ENCODE measurements at regions not wholly inside any gene's neighbourhood (a gene's known extent, or its start where the extent isn't known, plus 50 kb on each side); places are given as distances from the start of the nearest gene placed in this dataset.

DNA sequence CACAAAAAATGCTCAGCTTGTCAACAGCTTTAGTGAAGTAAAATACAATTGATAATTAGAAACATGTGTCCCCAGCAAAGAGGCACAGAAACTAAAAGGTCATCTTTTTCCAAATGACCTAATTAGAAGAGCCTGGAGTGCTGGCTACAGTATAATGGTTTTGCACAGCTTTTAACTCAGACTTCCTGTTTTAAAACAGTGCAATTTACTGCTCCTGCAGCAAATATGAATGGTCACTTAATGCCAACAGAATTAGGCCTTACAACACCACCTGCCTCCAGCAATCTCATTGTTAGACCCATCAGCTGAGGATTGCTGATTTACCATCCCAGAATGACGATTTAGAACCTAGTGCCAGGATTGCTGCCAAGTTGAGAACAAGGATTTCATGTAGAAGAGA lies 239.3 kb downstream of the CETN3 start:
- Histone ChIP-seq H2BK120ac (ENCODE audit: low read depth, low read length) (no peak overlapping the region), H3K79me1 (ENCODE audit: low read depth, low read length) (no peaks in the 10 kb centered on the region), H3K18ac (ENCODE audit: low read length) (no peak overlapping the region), H3K4me2 (ENCODE audit: insufficient read depth, low read length, poor library complexity, severe bottlenecking) (no peak overlapping the region), H4K8ac (ENCODE audit: low read depth, low read length) (no peak overlapping the region), H3K4me3 (ENCODE audit: low read length in 2 of 2) (no peak overlapping the region), H3K27ac (replicated peaks; ENCODE audit: low read length) (no peak overlapping the region), H3K27me3 (ENCODE audit: control insufficient read depth in 3 of 3, insufficient read depth in 3 of 3, low read depth in 1 of 3, low read length in 3 of 3) (no peaks in the 10 kb centered on the region), H3K36me3 (replicated peaks in 1 of 2; ENCODE audit: control insufficient read depth in 2 of 2, insufficient read depth in 2 of 2, low read length in 2 of 2) (no peaks in the 10 kb centered on the region), H2AK5ac (ENCODE audit: low read depth, low read length) (no peak overlapping the region), H3K9me3 (replicated peaks in 1 of 2; ENCODE audit: control insufficient read depth in 2 of 2, insufficient read depth in 1 of 2, low read depth in 1 of 2, low read length in 2 of 2) (no peaks in the 10 kb centered on the region), H3K4me1 (ENCODE audit: control insufficient read depth in 2 of 2, insufficient read depth in 1 of 2, low read depth in 1 of 2, low read length in 2 of 2) (peaks cover 0 to 2% of the 10 kb centered on the region in 2 donors), H2AFZ (ENCODE audit: low read length) (no peak overlapping the region), H3K4ac (ENCODE audit: low read length) (no peak overlapping the region), H4K91ac (ENCODE audit: low read depth, low read length, poor library complexity) (no peak overlapping the region), H3K23ac (ENCODE audit: low read depth, low read length, poor library complexity) (no peak overlapping the region), H2BK5ac (ENCODE audit: low read length) (no peak overlapping the region), H3K14ac (ENCODE audit: low read length) (no peak overlapping the region), H3K9ac (ENCODE audit: low read depth, low read length, poor library complexity) (no peak overlapping the region), H2BK12ac (ENCODE audit: low read length) (no peak overlapping the region), H2BK15ac (ENCODE audit: low read length) (no peak overlapping the region)
- no CpG with 5 or more reads among the region's 1 CpG for WGBS, 2 donors (ENCODE audit: extremely low coverage in 2 of 2, insufficient read length in 2 of 2, insufficient replicate concordance in 1 of 2)
- DNase-seq (ENCODE audit: low spot score): no peak

DNA sequence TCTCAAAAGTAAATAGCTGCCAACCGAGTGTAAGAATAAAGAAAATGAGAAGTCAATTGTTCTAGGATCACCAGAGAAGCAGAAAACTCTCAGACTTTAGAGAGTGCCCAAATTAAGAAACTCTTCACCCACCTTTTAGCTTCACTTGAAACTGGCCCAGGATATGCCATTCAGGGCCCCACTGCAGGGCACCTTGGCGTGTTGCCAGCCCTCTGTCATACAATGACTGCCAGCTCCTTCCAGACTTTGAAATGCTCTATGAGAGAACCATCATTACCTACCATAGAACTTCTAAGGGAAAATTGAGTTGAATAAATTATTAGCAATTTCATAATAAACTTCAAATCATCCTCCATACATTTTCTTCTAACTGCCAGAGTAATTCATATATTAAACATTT lies 240.5 kb downstream of the CETN3 start:
- Histone ChIP-seq H2BK12ac (ENCODE audit: low read length) (no peak overlapping the region), H2AK5ac (ENCODE audit: low read depth, low read length) (no peak overlapping the region), H3K79me1 (ENCODE audit: low read depth, low read length) (no peaks in the 10 kb centered on the region), H3K4ac (ENCODE audit: low read length) (no peak overlapping the region), H3K9ac (ENCODE audit: low read depth, low read length, poor library complexity) (no peak overlapping the region), H3K4me3 (ENCODE audit: low read length in 2 of 2) (no peak overlapping the region), H3K18ac (ENCODE audit: low read length) (no peak overlapping the region), H2AFZ (ENCODE audit: low read length) (no peak overlapping the region), H3K27ac (replicated peaks; ENCODE audit: low read length) (no peak overlapping the region), H2BK5ac (ENCODE audit: low read length) (no peak overlapping the region), H3K23ac (ENCODE audit: low read depth, low read length, poor library complexity) (no peak overlapping the region), H3K9me3 (replicated peaks in 1 of 2; ENCODE audit: control insufficient read depth in 2 of 2, insufficient read depth in 1 of 2, low read depth in 1 of 2, low read length in 2 of 2) (no peaks in the 10 kb centered on the region), H4K91ac (ENCODE audit: low read depth, low read length, poor library complexity) (no peak overlapping the region), H3K4me1 (ENCODE audit: control insufficient read depth in 2 of 2, insufficient read depth in 1 of 2, low read depth in 1 of 2, low read length in 2 of 2) (peaks cover 0 to 2% of the 10 kb centered on the region in 2 donors), H2BK120ac (ENCODE audit: low read depth, low read length) (no peak overlapping the region), H3K27me3 (ENCODE audit: control insufficient read depth in 3 of 3, insufficient read depth in 3 of 3, low read depth in 1 of 3, low read length in 3 of 3) (peaks cover 0 to 2% (median 0%) of the 10 kb centered on the region in 3 experiments), H3K14ac (ENCODE audit: low read length) (no peak overlapping the region), H3K4me2 (ENCODE audit: insufficient read depth, low read length, poor library complexity, severe bottlenecking) (no peak overlapping the region), H3K36me3 (replicated peaks in 1 of 2; ENCODE audit: control insufficient read depth in 2 of 2, insufficient read depth in 2 of 2, low read length in 2 of 2) (no peaks in the 10 kb centered on the region), H2BK15ac (ENCODE audit: low read length) (no peak overlapping the region), H4K8ac (ENCODE audit: low read depth, low read length) (no peak overlapping the region)
- no CpG with 5 or more reads among the region's 2 CpGs for WGBS, 2 donors (ENCODE audit: extremely low coverage in 2 of 2, insufficient read length in 2 of 2, insufficient replicate concordance in 1 of 2)
- DNase-seq (ENCODE audit: low spot score): no peak

DNA sequence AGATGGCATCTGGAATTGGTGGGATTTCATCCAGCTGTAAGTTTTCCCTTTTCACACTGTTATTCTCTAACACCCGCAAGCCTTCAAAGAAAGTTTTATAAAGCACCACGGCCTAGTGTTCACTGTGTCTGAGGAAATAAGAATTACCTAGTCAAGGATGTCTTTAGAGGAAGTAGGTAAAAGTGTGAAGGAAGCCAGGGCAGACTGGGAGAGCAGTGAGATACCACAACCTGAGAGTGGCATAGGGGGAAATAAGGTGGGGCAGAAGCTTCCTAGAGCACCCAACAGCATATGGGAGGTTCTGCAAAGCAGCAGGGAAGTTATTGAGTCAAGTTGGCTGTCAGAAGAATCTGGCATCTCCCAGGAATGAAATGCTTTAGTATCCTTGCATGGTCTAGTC lies 241.2 kb downstream of the CETN3 start:
- Histone ChIP-seq H3K23ac (ENCODE audit: low read depth, low read length, poor library complexity) (no peak overlapping the region), H3K9ac (ENCODE audit: low read depth, low read length, poor library complexity) (no peak overlapping the region), H4K91ac (ENCODE audit: low read depth, low read length, poor library complexity) (no peak overlapping the region), H3K9me3 (replicated peaks in 1 of 2; ENCODE audit: control insufficient read depth in 2 of 2, insufficient read depth in 1 of 2, low read depth in 1 of 2, low read length in 2 of 2) (no peaks in the 10 kb centered on the region), H3K4me1 (ENCODE audit: control insufficient read depth in 2 of 2, insufficient read depth in 1 of 2, low read depth in 1 of 2, low read length in 2 of 2) (peaks cover 0 to 2% of the 10 kb centered on the region in 2 donors), H4K8ac (ENCODE audit: low read depth, low read length) (no peak overlapping the region), H2BK120ac (ENCODE audit: low read depth, low read length) (no peak overlapping the region), H3K27me3 (ENCODE audit: control insufficient read depth in 3 of 3, insufficient read depth in 3 of 3, low read depth in 1 of 3, low read length in 3 of 3) (peaks cover 0 to 2% (median 0%) of the 10 kb centered on the region in 3 experiments), H3K4ac (ENCODE audit: low read length) (no peak overlapping the region), H2BK5ac (ENCODE audit: low read length) (no peak overlapping the region), H2AK5ac (ENCODE audit: low read depth, low read length) (no peak overlapping the region), H3K36me3 (replicated peaks in 1 of 2; ENCODE audit: control insufficient read depth in 2 of 2, insufficient read depth in 2 of 2, low read length in 2 of 2) (no peaks in the 10 kb centered on the region), H3K79me1 (ENCODE audit: low read depth, low read length) (no peaks in the 10 kb centered on the region), H2BK15ac (ENCODE audit: low read length) (no peak overlapping the region), H3K4me2 (ENCODE audit: insufficient read depth, low read length, poor library complexity, severe bottlenecking) (no peak overlapping the region), H3K4me3 (ENCODE audit: low read length in 2 of 2) (no peak overlapping the region), H2BK12ac (ENCODE audit: low read length) (no peak overlapping the region), H3K18ac (ENCODE audit: low read length) (no peak overlapping the region), H3K14ac (ENCODE audit: low read length) (no peak overlapping the region), H3K27ac (replicated peaks; ENCODE audit: low read length) (no peak overlapping the region), H2AFZ (ENCODE audit: low read length) (no peak overlapping the region)
- no peak for DNase-seq (ENCODE audit: low spot score)
- no CpG with 5 or more reads among the region's 2 CpGs for WGBS, 2 donors (ENCODE audit: extremely low coverage in 2 of 2, insufficient read length in 2 of 2, insufficient replicate concordance in 1 of 2)

DNA sequence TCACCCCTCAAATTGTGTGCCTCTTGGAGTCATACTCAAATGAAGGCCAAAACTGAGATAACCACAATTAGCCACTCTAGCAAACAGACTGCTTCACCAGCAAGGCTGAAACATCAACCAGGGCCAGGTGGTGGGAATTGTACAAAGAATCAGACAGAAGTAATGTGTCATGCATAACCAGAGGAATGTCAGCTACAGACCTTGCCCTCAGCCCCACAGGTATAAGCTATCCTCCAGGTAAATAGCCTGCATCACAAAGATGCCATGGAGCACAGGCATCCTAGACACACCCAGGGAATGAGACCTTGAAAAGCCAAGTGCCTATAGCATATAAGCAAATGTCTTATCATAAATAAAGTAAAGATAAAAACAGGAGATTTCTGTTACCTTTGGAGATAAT lies 242.7 kb downstream of the CETN3 start:
- no peak overlapping the region for H2BK120ac ChIP-seq (ENCODE audit: low read depth, low read length)
- no peak overlapping the region for H3K4me3 ChIP-seq (ENCODE audit: low read length in 2 of 2)
- H3K4me1 ChIP-seq (ENCODE audit: control insufficient read depth in 2 of 2, insufficient read depth in 1 of 2, low read depth in 1 of 2, low read length in 2 of 2): peaks cover 0 to 2% of the 10 kb centered on the region in 2 donors
- no peaks in the 10 kb centered on the region for H3K79me1 ChIP-seq (ENCODE audit: low read depth, low read length)
- no peak overlapping the region for H3K27ac ChIP-seq (replicated peaks; ENCODE audit: low read length)
- no peak overlapping the region for H3K18ac ChIP-seq (ENCODE audit: low read length)
- H3K4me2 ChIP-seq (ENCODE audit: insufficient read depth, low read length, poor library complexity, severe bottlenecking): no peak overlapping the region
- H2BK15ac ChIP-seq (ENCODE audit: low read length): no peak overlapping the region
- H2BK5ac ChIP-seq (ENCODE audit: low read length): no peak overlapping the region
- no peaks in the 10 kb centered on the region for H3K9me3 ChIP-seq (replicated peaks in 1 of 2; ENCODE audit: control insufficient read depth in 2 of 2, insufficient read depth in 1 of 2, low read depth in 1 of 2, low read length in 2 of 2)
- H2AK5ac ChIP-seq (ENCODE audit: low read depth, low read length): no peak overlapping the region
- no peak overlapping the region for H4K8ac ChIP-seq (ENCODE audit: low read depth, low read length)
- H4K91ac ChIP-seq (ENCODE audit: low read depth, low read length, poor library complexity): no peak overlapping the region
- no peak overlapping the region for H3K23ac ChIP-seq (ENCODE audit: low read depth, low read length, poor library complexity)
- no peak overlapping the region for H3K4ac ChIP-seq (ENCODE audit: low read length)
- H3K27me3 ChIP-seq (ENCODE audit: control insufficient read depth in 3 of 3, insufficient read depth in 3 of 3, low read depth in 1 of 3, low read length in 3 of 3): peaks cover 0 to 2% (median 0%) of the 10 kb centered on the region in 3 experiments
- no peak overlapping the region for H3K9ac ChIP-seq (ENCODE audit: low read depth, low read length, poor library complexity)
- H2AFZ ChIP-seq (ENCODE audit: low read length): no peak overlapping the region
- H2BK12ac ChIP-seq (ENCODE audit: low read length): no peak overlapping the region
- DNase-seq (ENCODE audit: low spot score): no peak
- no peak overlapping the region for H3K14ac ChIP-seq (ENCODE audit: low read length)
- no peaks in the 10 kb centered on the region for H3K36me3 ChIP-seq (replicated peaks in 1 of 2; ENCODE audit: control insufficient read depth in 2 of 2, insufficient read depth in 2 of 2, low read length in 2 of 2)

All from neuronal stem cell (in vitro differentiated cells).